GM12878 (cell line): ENCODE measurements at regions not wholly inside any gene's neighbourhood (a gene's known extent, or its start where the extent isn't known, plus 50 kb on each side); places are given as distances from the start of the nearest gene placed in this dataset. TPM values are rescaled to one million over a fixed set of nuclear protein-coding genes. Genes with fewer than 3 reads are reported as not detected.

Source experiments
- ATAC-seq: fragments of 200-7000 bp; cut with Tn5 transposase; 3 replicates; pipeline ENCODE4 v1.9.1; 2020; ENCODE audit warnings: mild to moderate bottlenecking, moderate library complexity
- BruUV-seq: library from RNA; stranded (reverse); fragments of 400-500 nt; replicated peaks from 2 replicates; lab custom pipeline; 2021; lab: Mats Ljungman, UMichigan
- CTCF ChIA-PET: fragments of 300-600 bp; sonication (Branson Sonifier 250); formaldehyde crosslinking; extraction: SDS; loops from one replicate; lab custom pipeline; 2021; ENCODE audit warnings: inconsistent platforms; lab: Yijun Ruan, JAX
- POLR2A ChIA-PET: fragments of 350-600 bp; formaldehyde crosslinking; extraction: SDS; loops from one replicate; lab custom pipeline; 2021; ENCODE audit warnings: inconsistent platforms; lab: Charles Lee
- RAD21 ChIA-PET: fragments of 300-600 bp; sonication (Branson Sonifier 250); formaldehyde crosslinking; loops from one replicate; lab custom pipeline; 2023; ENCODE audit warnings: antibody characterized with exemption; ENCODE audit not compliant: unreplicated experiment; lab: Charles Lee
- SMC1A ChIA-PET: fragments of 300-600 bp; sonication (Branson Sonifier 250); formaldehyde crosslinking; loops from one replicate; lab custom pipeline; 2023; ENCODE audit not compliant: unreplicated experiment, uncharacterized antibody; lab: Charles Lee
- DNase-seq: peaks from one replicate; pipeline ENCODE4 v3.0.0-alpha.2; 2011; ENCODE audit warnings: low read depth, low spot score
- FAIRE-seq: peaks from 3 replicates; lab custom pipeline; 2011; peaks lifted over from hg19 to GRCh38; lab: Jason Lieb, UNC
- H2AFZ ChIP-seq: 2 replicates; pipeline ENCODE4 v1.6.0; 2011; ENCODE audit warnings: low read depth, low read length, control low read depth; ENCODE audit not compliant: control insufficient read depth
- H3K27ac ChIP-seq: 2 replicates; pipeline ENCODE4 v1.5.1; 2011; ENCODE audit warnings: control low read depth; ENCODE audit not compliant: control insufficient read depth, insufficient read depth
- H3K27me3 ChIP-seq, 2 experiments: replicated peaks in 1 of 2; 2 replicates each; pipeline versions ENCODE4 v1.6.0 to v1.6.1; 2011; ENCODE audit warnings: low read length in 1 of 2; ENCODE audit not compliant: control insufficient read depth in 2 of 2, insufficient read depth in 2 of 2
- H3K36me3 ChIP-seq, 2 experiments: 2 replicates each; pipeline ENCODE4 v1.5.1; 2011; ENCODE audit warnings: low read length in 1 of 2; ENCODE audit not compliant: control insufficient read depth in 2 of 2, insufficient read depth in 2 of 2
- H3K4me1 ChIP-seq: 2 replicates; pipeline ENCODE4 v1.6.1; 2011; ENCODE audit warnings: mild to moderate bottlenecking, low read length, moderate library complexity, mixed read lengths; ENCODE audit not compliant: control insufficient read depth, insufficient read depth
- H3K4me2 ChIP-seq: 2 replicates; pipeline ENCODE4 v1.6.0; 2011; ENCODE audit warnings: control low read depth; ENCODE audit not compliant: control insufficient read depth, insufficient read depth
- H3K4me3 ChIP-seq: fragments of 200-600 bp; sonication (generic); 2 replicates; pipeline ENCODE4 v1.5.1; 2016
- H3K79me2 ChIP-seq: 2 replicates; pipeline ENCODE4 v1.6.0; 2011; ENCODE audit warnings: low read length; ENCODE audit not compliant: control insufficient read depth, insufficient read depth
- H3K9ac ChIP-seq: 2 replicates; pipeline ENCODE4 v1.8.0; 2011; ENCODE audit warnings: low read length, control low read depth, mixed read lengths; ENCODE audit not compliant: control insufficient read depth, insufficient read depth
- H3K9me3 ChIP-seq: replicated peaks from 3 replicates; pipeline ENCODE4 v1.5.1; 2011; ENCODE audit warnings: mild to moderate bottlenecking, low read length; ENCODE audit not compliant: control insufficient read depth, insufficient read depth
- H4K20me1 ChIP-seq: 2 replicates; pipeline ENCODE4 v1.6.0; 2011; ENCODE audit not compliant: control insufficient read depth, insufficient read depth
- CHD4 ChIP-seq: fragments of 200-600 bp; sonication (generic); IDR thresholded peaks from 2 replicates; pipeline ENCODE4 v1.6.1; 2016; ENCODE audit warnings: mild to moderate bottlenecking
- GABPA ChIP-seq: IDR thresholded peaks from 2 replicates; pipeline ENCODE4 v1.6.1; 2014; ENCODE audit warnings: antibody characterized with exemption, low read depth, mild to moderate bottlenecking, inconsistent platforms
- TARDBP ChIP-seq: IDR thresholded peaks from 2 replicates; pipeline ENCODE4 v1.6.1; 2016; ENCODE audit warnings: borderline replicate concordance
- ZNF592 ChIP-seq: fragments of 450-650 bp; IDR thresholded peaks from 2 replicates; pipeline ENCODE4 v1.6.1; 2017; ENCODE audit warnings: mild to moderate bottlenecking, moderate library complexity
- WGBS: methylation state at CpG from one replicate; pipeline ENCODE4 v1.1.6; 2016; ENCODE audit warnings: low lambda C conversion rate; ENCODE audit not compliant: insufficient replicate concordance, insufficient coverage; ENCODE audit errors: missing lambda C conversion rate; 5-methylcytosine and 5-hydroxymethylcytosine counted together
- in situ Hi-C: fragments of 300-500 bp; cut with MboI; formaldehyde crosslinking; loops from 9 replicates; pipeline ENCODE4 v1.14.3; 2018; ENCODE audit warnings: mixed read lengths
- intact Hi-C: fragments of 100-400 bp; cut with micrococcal nuclease; formaldehyde crosslinking; loops from one replicate; pipeline ENCODE4 v1.14.2; 2022; ENCODE audit not compliant: unreplicated experiment
- small RNA-seq: library from RNA; depleted of rRNA; stranded (forward); fragments of <200 nt; gene quantifications from one replicate; pipeline ENCODE3, GENCODE V24; 2014

GRCh38 chr16:48435318-48435680 lies 50.1 kb upstream of the SIAH1 start:
- no peaks in the 10 kb centered on the region for H3K79me2 ChIP-seq
- no peaks in the 10 kb centered on the region for H3K36me3 ChIP-seq
- no peak overlapping the region for H3K4me3 ChIP-seq
- DNase-seq (no peak), ATAC-seq (no peak), FAIRE-seq (no peak)
- ChIA-PET CTCF (interaction anchor here (1.0 to 2.0 kb wide), 3 partner anchors 10 to 81 kb away, joined by 3 to 6 read pairs (median 4); no protein-coding TSS in a partner anchor), POLR2A (no interaction called here), SMC1A (interaction anchor here (1.1 to 1.6 kb wide), 3 partner anchors 49 to 93 kb away, joined by 3 to 4 read pairs (median 4); no protein-coding TSS in a partner anchor), RAD21 (no interaction called here)
- H3K4me2 ChIP-seq = no peak overlapping the region
- no peaks in the 10 kb centered on the region for H4K20me1 ChIP-seq
- BruUV-seq = no TSS peak
- H2AFZ ChIP-seq = no peak overlapping the region
- intact Hi-C loops = no loop called here
- TF ChIP-seq CHD4 (no peak), GABPA (no peak), ZNF592 (no peak), TARDBP (no peak)
- H3K27ac ChIP-seq = no peak overlapping the region
- in situ Hi-C loops = no loop called here
- no peaks in the 10 kb centered on the region for H3K9me3 ChIP-seq
- no peak overlapping the region for H3K9ac ChIP-seq
- H3K27me3 ChIP-seq = no peaks in the 10 kb centered on the region
- WGBS = 66% methylated on average over 7 of the region's 7 CpGs
- peaks cover 21% of the 10 kb centered on the region for H3K4me1 ChIP-seq

Small RNA genes in the stretch of these regions (small RNA-seq; reads per million reads assigned to genes)
- gene AC026470.1 = not detected
